ENCODE measurements at regions not wholly inside any gene's neighbourhood (a gene's known extent, or its start where the extent isn't known, plus 50 kb on each side); places are given as distances from the start of the nearest gene placed in this dataset.

DNA sequence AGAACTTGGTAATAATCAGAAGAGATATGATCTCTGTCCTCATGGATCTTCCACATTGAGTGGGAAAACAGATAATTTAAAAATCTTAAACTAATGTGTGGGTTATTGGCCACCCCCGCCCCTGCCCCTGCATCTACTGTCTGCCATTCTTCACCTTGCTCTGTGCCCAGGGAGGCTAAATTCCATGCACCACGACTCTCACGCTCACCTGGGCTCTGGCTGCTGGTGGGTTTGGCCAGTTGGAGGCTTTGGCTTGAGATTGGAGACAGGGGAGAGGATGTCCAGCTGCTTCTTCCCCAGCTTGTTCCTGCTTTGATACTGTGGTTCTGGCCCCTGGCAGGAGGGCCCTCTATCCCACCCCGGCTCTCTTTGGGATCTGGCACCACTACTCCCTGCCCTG is 127.9 kb downstream of the IRX5 start:
- H3K27me3 ChIP-seq = peaks cover 4% of the 10 kb centered on the region
- intact Hi-C loops (cut with DNase I) = no loop called here
- no peaks in the 10 kb centered on the region for H3K4me1 ChIP-seq
- 68 to 84% methylated on average over 4 of the region's 4 CpGs for WGBS, 2 donors
- TF ChIP-seq, protein P1, sequence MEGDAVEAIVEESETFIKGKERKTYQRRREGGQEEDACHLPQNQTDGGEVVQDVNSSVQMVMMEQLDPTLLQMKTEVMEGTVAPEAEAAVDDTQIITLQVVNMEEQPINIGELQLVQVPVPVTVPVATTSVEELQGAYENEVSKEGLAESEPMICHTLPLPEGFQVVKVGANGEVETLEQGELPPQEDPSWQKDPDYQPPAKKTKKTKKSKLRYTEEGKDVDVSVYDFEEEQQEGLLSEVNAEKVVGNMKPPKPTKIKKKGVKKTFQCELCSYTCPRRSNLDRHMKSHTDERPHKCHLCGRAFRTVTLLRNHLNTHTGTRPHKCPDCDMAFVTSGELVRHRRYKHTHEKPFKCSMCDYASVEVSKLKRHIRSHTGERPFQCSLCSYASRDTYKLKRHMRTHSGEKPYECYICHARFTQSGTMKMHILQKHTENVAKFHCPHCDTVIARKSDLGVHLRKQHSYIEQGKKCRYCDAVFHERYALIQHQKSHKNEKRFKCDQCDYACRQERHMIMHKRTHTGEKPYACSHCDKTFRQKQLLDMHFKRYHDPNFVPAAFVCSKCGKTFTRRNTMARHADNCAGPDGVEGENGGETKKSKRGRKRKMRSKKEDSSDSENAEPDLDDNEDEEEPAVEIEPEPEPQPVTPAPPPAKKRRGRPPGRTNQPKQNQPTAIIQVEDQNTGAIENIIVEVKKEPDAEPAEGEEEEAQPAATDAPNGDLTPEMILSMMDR (IDR thresholded peaks at IDR 0.05) = no peak
- no peak for TF ChIP-seq POLR2A (IDR thresholded peaks at IDR 0.05)
- DNase-seq = no peak
- no peak overlapping the region for H3K4me3 ChIP-seq (replicated peaks in 1 of 3)
- H3K9me3 ChIP-seq = no peaks in the 10 kb centered on the region
- no peaks in the 10 kb centered on the region for H3K36me3 ChIP-seq
- no peak overlapping the region for H3K27ac ChIP-seq

DNA sequence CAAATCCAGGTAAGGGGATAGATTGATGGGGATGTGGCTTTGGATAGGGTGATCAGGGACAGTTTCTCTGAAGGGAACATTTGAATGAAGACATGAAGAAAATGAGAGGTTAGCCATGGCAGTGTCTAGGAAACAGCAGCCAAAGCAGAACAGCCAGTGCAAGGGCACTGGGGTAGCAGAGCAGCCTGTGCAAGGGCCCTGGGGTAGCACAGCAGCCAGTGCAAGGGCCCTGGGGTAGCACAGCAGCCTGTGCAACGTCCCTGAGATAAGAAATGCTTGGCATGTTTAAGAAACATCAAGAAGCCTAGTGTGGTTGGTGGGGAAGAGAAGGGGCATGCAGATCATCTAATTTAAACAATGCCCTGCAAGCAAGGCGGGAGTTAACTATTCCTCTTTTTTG is 128.5 kb downstream of the IRX5 start:
- no peak for TF ChIP-seq POLR2A (IDR thresholded peaks at IDR 0.05)
- TF ChIP-seq, protein P1 (IDR thresholded peaks at IDR 0.05) = no peak
- Histone ChIP-seq H3K27ac (no peak overlapping the region), H3K9me3 (no peaks in the 10 kb centered on the region), H3K4me1 (no peaks in the 10 kb centered on the region), H3K4me3 (replicated peaks in 1 of 3) (no peak overlapping the region), H3K27me3 (peaks cover 4% of the 10 kb centered on the region), H3K36me3 (no peaks in the 10 kb centered on the region)
- intact Hi-C loops (cut with DNase I) = no loop called here
- WGBS, 2 donors = 65 to 79% methylated on average over 2 of the region's 2 CpGs
- no peak for DNase-seq

DNA sequence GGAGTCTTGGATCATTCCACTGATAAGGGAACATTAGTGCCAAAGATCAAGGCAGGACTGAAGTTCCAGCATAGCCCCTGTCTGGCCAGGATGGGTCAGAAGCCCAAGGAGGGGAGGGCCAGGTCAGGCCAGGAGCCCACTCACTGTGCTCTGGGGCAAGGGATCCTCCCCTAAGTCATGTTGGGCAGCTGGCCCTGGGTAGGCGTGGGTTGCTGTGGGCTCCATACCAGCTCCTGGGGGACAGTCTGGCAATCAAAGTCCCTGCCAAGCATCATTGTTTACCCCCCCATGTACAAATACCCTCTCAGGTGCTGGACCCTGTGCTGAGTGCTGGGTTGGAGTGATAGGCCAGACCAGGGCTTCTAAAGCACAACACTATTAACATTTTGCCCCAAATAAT is 130.5 kb downstream of the IRX5 start:
- H3K9me3 ChIP-seq = no peaks in the 10 kb centered on the region
- intact Hi-C loops (cut with DNase I) = no loop called here
- no peak overlapping the region for H3K27ac ChIP-seq
- no peak for DNase-seq
- H3K4me3 ChIP-seq (replicated peaks in 1 of 3) = no peak overlapping the region
- peaks cover 4% of the 10 kb centered on the region for H3K27me3 ChIP-seq
- WGBS, 2 donors = 100% methylated on average over 1 of the region's 1 CpG; no CpG with 5 or more reads in 1 of the 2 donors
- no peaks in the 10 kb centered on the region for H3K36me3 ChIP-seq
- H3K4me1 ChIP-seq = no peaks in the 10 kb centered on the region
- TF ChIP-seq POLR2A (IDR thresholded peaks at IDR 0.05) = no peak
- TF ChIP-seq, protein P1 (IDR thresholded peaks at IDR 0.05) = no peak

DNA sequence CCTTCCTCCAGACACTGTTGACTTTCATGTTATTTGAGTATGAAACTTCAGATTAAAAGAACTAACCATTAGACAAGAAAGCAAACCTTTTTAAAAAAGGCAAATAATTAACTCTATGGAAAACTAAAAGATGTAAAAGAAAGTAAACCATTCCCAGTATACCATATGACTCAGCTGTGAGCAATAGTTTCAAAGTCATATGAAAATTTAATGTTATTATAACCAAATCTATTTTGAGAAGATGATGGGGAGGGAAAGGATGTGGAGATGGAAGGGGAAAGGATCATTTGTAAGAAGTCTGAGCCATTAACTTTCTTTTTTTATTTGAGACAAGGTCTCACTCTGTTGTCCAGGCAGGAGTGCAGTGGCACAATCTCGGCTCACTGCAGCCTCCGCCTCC is 131.8 kb downstream of the IRX5 start:
- TF ChIP-seq, protein P1 (IDR thresholded peaks at IDR 0.05) = no peak
- no peak for TF ChIP-seq POLR2A (IDR thresholded peaks at IDR 0.05)
- intact Hi-C loops (cut with DNase I) = no loop called here
- no peak overlapping the region for H3K27ac ChIP-seq
- no peaks in the 10 kb centered on the region for H3K27me3 ChIP-seq
- no peak overlapping the region for H3K4me3 ChIP-seq (replicated peaks in 1 of 3)
- no peaks in the 10 kb centered on the region for H3K36me3 ChIP-seq
- no peaks in the 10 kb centered on the region for H3K9me3 ChIP-seq
- DNase-seq = no peak
- 90% methylated on average over 2 of the region's 2 CpGs for WGBS, 2 donors
- H3K4me1 ChIP-seq = no peaks in the 10 kb centered on the region

DNA sequence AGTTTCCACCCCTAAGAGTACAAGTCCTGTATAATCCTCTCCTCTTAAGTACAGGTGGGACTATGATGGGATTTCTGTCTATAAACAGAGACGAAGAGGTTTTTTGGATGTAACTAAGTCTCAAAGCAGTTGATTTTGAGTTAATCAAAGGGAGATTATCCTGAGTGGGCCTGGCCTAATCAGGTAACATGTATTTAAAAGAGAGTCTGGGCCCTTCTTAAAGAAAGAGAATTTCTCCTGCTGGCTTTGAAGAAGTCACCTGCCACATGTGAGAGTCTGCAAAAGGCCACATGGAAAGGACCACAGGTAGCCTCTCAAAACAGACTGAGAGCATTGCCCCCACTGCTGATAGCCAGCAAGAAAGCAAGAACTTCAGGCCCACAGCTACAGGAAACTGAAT is 142.3 kb downstream of the IRX5 start:
- 97 to 100% methylated on average over 1 of the region's 1 CpG for WGBS, 2 donors
- Histone ChIP-seq H3K36me3 (no peaks in the 10 kb centered on the region), H3K27me3 (no peaks in the 10 kb centered on the region), H3K4me1 (no peaks in the 10 kb centered on the region), H3K9me3 (no peaks in the 10 kb centered on the region), H3K27ac (no peak overlapping the region), H3K4me3 (replicated peaks in 1 of 3) (no peak overlapping the region)
- no peak for DNase-seq
- intact Hi-C loops (cut with DNase I) = no loop called here
- TF ChIP-seq POLR2A (IDR thresholded peaks at IDR 0.05) = no peak
- TF ChIP-seq, protein P1 (IDR thresholded peaks at IDR 0.05) = no peak
